ENCODE measurements at regions not wholly inside any gene's neighbourhood (a gene's known extent, or its start where the extent isn't known, plus 50 kb on each side); places are given as distances from the start of the nearest gene placed in this dataset.

DNA sequence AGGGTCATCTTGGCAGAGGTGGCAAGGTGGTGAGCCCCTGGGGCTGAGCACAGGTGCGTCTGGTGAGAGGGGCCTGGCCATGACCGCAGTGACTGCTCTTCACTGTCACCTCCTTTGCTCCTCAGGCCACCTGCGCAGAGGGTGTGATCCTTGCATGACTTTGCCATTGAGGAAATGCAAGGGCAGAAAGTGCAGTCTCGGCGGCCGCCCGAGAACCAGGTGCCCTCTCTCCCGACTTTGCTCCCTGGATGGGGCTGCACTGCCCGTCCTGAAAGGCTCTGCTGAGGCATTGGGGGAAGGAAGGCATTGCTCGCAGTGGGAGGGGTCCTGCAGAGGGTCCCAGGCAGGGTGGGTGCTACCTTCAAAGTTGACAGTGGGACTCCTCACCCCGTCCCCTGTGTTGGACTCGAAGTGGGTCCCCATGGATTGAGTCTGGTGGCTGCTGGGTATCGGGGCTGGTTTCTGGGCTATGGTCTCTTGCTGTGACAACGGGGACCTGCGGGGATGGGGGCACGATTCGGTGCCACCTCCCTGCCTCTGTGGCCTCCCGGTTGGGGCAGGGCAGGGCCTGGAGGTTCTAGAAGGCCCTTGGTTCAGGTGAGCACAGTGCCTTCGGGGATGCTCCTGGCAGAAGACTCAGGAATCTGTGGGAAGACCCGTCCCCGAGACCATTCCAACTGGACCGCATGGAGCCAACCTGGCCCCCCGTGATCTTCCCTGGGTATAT lies 1239.4 kb downstream of the BRD1 start:
- DNase-seq (ENCODE audit: insufficient read length, low spot score) = no peak
- no peak for FAIRE-seq
- TF ChIP-seq POLR2AphosphoS5 (IDR thresholded peaks at IDR 0.05; ENCODE audit: low read depth, low read length) (no peak), TAF1 (IDR thresholded peaks at IDR 0.05; ENCODE audit: low read depth, low read length) (no peak), SPI1 (IDR thresholded peaks at IDR 0.05; ENCODE audit: low read depth, low read length) (no peak), PAX5 (IDR thresholded peaks at IDR 0.05; ENCODE audit: insufficient read depth, low read length, severe bottlenecking) (no peak), POLR2A (IDR thresholded peaks at IDR 0.05; ENCODE audit: low read depth, low read length) (no peak), POU2F2 (IDR thresholded peaks at IDR 0.05; ENCODE audit: low read depth, low read length) (no peak)

DNA sequence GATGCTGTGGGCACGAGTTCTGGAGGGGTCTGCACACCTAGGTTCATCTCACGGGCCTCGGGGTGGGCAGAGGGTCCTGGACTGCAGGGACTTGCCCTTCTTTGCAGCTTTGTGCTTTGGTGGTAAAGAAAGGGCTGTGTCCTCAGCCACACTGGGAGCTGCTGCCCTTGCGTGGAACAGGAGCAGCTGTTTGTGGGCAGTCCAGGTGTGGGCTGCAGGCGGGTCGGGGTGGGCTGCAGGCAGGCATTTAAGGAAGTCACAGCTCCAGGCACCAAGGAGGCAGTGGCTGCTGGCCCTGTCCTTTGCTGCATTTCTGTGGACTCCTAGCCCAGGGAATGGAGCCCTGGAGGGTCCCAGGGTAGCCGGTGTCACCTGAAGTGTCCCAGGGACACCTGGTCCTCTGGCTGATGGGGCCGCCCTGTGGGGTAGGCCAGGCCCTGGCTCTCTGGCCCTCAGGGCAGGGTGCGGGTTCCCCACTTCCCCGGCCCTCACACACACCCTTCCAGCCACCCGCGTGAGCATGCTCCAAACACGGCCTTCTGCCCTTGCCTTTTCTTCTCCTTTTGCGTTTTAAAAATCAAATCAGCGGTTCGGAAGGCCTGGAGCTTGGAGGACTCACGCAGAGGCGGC lies 1240.3 kb downstream of the BRD1 start:
- DNase-seq (ENCODE audit: insufficient read length, low spot score) (no peak), FAIRE-seq (no peak)
- TF ChIP-seq POLR2AphosphoS5 (IDR thresholded peaks at IDR 0.05; ENCODE audit: low read depth, low read length) = no peak
- no peak for TF ChIP-seq POLR2A (IDR thresholded peaks at IDR 0.05; ENCODE audit: low read depth, low read length)
- no peak for TF ChIP-seq POU2F2 (IDR thresholded peaks at IDR 0.05; ENCODE audit: low read depth, low read length)
- TF ChIP-seq SPI1 (IDR thresholded peaks at IDR 0.05; ENCODE audit: low read depth, low read length) = no peak
- no peak for TF ChIP-seq TAF1 (IDR thresholded peaks at IDR 0.05; ENCODE audit: low read depth, low read length)
- TF ChIP-seq PAX5 (IDR thresholded peaks at IDR 0.05; ENCODE audit: insufficient read depth, low read length, severe bottlenecking) = no peak

DNA sequence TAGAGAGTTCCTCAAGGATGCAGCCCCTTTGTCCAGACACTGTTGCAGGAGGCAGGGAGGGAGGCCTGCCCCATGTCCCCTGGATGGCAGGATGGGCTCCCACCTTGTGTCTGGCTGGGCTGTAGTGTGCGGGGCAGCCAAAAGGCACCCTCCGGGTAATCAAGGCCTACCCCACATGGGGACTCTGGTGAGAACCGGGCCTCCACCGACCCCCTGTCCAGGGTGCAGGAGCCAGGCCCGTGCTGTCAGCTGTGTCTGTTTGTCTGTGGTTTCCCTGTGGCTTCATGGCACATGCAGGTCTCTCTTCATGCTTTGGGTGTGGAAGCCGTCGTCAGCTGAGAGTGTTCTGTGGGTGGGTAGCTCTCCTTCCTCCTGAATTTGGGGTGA lies 1240.9 kb downstream of the BRD1 start:
- DNase-seq (ENCODE audit: insufficient read length, low spot score) = no peak
- FAIRE-seq = no peak
- no peak for TF ChIP-seq POLR2AphosphoS5 (IDR thresholded peaks at IDR 0.05; ENCODE audit: low read depth, low read length)
- TF ChIP-seq PAX5 (IDR thresholded peaks at IDR 0.05; ENCODE audit: insufficient read depth, low read length, severe bottlenecking) = no peak
- TF ChIP-seq SPI1 (IDR thresholded peaks at IDR 0.05; ENCODE audit: low read depth, low read length) = no peak
- TF ChIP-seq POLR2A (IDR thresholded peaks at IDR 0.05; ENCODE audit: low read depth, low read length) = no peak
- TF ChIP-seq TAF1 (IDR thresholded peaks at IDR 0.05; ENCODE audit: low read depth, low read length) = no peak
- TF ChIP-seq POU2F2 (IDR thresholded peaks at IDR 0.05; ENCODE audit: low read depth, low read length) = no peak

DNA sequence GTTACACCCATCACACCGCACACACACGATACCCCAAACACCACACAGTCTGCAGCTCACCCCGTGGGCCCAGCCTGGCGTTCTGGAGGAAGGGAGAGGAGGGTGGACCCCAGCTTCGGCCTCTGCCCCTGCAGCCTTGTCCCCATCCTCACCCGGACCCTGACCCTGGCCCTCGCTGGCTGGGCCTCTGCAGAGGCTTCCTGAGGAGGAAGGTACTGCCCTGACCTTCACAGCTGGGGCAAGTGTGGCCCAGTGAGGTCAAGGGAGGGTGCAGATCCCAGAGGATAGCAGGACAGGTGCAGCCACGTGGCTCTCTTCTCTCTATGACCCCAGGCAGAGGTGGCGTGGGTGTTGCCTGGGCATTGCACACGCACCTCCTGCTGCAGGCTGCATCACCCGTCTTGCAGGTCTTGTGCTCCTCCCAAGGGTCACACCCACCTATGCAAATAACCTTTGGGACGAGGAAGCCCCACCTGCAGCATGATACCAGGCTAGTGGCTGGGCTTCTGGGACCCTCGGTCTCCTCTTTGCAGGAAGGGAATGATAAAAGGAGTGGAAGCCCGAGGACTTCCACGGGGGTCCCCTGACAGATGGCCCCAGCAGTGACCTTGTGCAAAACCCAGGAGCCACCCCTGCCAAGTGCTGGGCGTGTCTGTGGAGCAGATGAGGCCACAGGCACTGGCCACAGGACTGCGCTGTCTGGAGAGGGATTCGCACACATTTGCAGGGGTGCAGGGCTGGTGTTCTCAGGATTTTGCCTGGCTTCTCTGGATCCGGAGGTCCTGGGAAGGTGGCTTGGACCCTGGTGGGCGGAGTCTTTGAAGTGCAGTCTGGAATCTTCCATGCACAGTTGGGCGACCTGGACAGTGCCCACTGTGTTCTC lies 1241.5 kb downstream of the BRD1 start:
- no peak for DNase-seq (ENCODE audit: insufficient read length, low spot score)
- no peak for TF ChIP-seq SPI1 (IDR thresholded peaks at IDR 0.05; ENCODE audit: low read depth, low read length)
- no peak for TF ChIP-seq POU2F2 (IDR thresholded peaks at IDR 0.05; ENCODE audit: low read depth, low read length)
- no peak for TF ChIP-seq PAX5 (IDR thresholded peaks at IDR 0.05; ENCODE audit: insufficient read depth, low read length, severe bottlenecking)
- TF ChIP-seq TAF1 (IDR thresholded peaks at IDR 0.05; ENCODE audit: low read depth, low read length) = no peak
- no peak for TF ChIP-seq POLR2AphosphoS5 (IDR thresholded peaks at IDR 0.05; ENCODE audit: low read depth, low read length)
- no peak for TF ChIP-seq POLR2A (IDR thresholded peaks at IDR 0.05; ENCODE audit: low read depth, low read length)
- FAIRE-seq = no peak

DNA sequence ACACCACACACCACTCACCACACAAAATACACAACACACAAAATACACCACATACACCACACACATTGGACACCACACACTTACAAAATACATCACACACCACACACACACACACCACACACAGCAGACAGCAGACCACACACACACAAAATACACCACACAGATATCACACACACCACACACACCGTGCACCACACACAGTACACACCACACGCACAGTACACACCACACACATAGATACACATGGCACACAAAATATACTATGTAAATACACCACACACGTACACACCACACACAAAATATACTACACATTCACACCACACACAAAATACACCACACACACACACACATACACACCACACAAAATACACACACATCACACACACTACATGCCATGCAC lies 1243.5 kb downstream of the BRD1 start:
- DNase-seq (ENCODE audit: insufficient read length, low spot score) = no peak
- TF ChIP-seq PAX5 (IDR thresholded peaks at IDR 0.05; ENCODE audit: insufficient read depth, low read length, severe bottlenecking) = no peak
- TF ChIP-seq POLR2AphosphoS5 (IDR thresholded peaks at IDR 0.05; ENCODE audit: low read depth, low read length) = no peak
- no peak for TF ChIP-seq TAF1 (IDR thresholded peaks at IDR 0.05; ENCODE audit: low read depth, low read length)
- no peak for TF ChIP-seq POU2F2 (IDR thresholded peaks at IDR 0.05; ENCODE audit: low read depth, low read length)
- no peak for TF ChIP-seq SPI1 (IDR thresholded peaks at IDR 0.05; ENCODE audit: low read depth, low read length)
- no peak for TF ChIP-seq POLR2A (IDR thresholded peaks at IDR 0.05; ENCODE audit: low read depth, low read length)
- no peak for FAIRE-seq

DNA sequence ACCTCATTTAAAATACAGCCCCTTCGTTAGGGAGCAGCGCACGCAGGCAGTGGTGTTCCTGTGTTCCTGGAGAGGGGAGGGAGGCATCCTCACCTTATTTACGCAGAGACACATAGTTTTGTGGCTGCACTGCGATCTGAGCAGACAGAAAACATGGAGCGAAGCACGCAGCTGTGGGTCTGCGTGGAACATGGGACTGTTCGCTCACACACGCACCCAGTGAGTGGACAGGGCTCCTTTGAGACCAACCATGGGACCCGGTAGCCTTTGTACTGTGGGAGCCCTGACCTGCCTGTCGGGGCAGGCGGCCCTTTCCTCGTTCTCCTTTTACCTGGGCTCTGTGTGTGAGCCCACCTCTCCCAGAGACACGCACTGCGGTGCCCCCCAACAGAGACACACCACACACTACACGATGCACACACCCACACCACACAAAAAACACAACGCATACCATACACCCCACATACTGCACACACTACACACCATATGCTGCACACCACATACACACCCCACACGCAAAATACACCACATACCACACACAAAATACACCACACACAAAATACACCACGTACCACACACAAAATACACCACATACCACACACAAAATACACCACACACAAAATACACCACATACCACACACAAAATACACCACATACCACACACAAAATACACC lies 1245.7 kb downstream of the BRD1 start:
- DNase-seq (ENCODE audit: insufficient read length, low spot score) (no peak), FAIRE-seq (no peak)
- TF ChIP-seq POLR2A (IDR thresholded peaks at IDR 0.05; ENCODE audit: low read depth, low read length) = no peak
- no peak for TF ChIP-seq PAX5 (IDR thresholded peaks at IDR 0.05; ENCODE audit: insufficient read depth, low read length, severe bottlenecking)
- TF ChIP-seq POLR2AphosphoS5 (IDR thresholded peaks at IDR 0.05; ENCODE audit: low read depth, low read length) = no peak
- no peak for TF ChIP-seq SPI1 (IDR thresholded peaks at IDR 0.05; ENCODE audit: low read depth, low read length)
- no peak for TF ChIP-seq TAF1 (IDR thresholded peaks at IDR 0.05; ENCODE audit: low read depth, low read length)
- TF ChIP-seq POU2F2 (IDR thresholded peaks at IDR 0.05; ENCODE audit: low read depth, low read length) = no peak

DNA sequence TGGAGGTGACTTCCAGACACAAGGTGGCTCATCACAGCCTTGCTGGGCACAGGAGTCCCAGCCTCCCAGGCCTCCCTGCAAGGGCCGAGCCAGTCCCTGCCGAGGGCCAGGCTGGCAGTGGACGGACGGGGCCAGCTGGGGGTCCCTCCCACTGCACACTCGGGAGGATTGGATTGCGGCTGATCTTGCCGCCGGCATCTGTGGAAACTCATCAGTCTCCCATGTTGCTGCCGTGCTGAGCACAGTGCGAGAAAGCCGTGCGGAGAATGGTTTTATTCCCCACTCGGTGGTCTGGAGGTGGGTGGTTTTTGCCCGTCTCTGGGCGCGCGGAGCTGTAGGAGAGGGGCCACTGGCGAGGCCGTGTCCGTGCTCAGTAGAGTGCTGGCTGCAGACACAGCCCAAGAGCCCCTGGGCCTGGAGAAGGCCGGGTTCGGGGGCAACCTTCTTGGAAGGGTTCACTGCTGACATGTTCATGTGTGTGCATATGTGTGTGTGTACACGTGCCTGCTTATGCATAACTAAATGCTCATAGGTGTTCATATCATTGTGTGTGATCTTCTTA lies 1246.4 kb downstream of the BRD1 start:
- TF ChIP-seq POLR2AphosphoS5 (IDR thresholded peaks at IDR 0.05; ENCODE audit: low read depth, low read length) (no peak), PAX5 (IDR thresholded peaks at IDR 0.05; ENCODE audit: insufficient read depth, low read length, severe bottlenecking) (no peak), POU2F2 (IDR thresholded peaks at IDR 0.05; ENCODE audit: low read depth, low read length) (no peak), TAF1 (IDR thresholded peaks at IDR 0.05; ENCODE audit: low read depth, low read length) (no peak), POLR2A (IDR thresholded peaks at IDR 0.05; ENCODE audit: low read depth, low read length) (no peak)
- DNase-seq (ENCODE audit: insufficient read length, low spot score) (no peak), FAIRE-seq (no peak)

DNA sequence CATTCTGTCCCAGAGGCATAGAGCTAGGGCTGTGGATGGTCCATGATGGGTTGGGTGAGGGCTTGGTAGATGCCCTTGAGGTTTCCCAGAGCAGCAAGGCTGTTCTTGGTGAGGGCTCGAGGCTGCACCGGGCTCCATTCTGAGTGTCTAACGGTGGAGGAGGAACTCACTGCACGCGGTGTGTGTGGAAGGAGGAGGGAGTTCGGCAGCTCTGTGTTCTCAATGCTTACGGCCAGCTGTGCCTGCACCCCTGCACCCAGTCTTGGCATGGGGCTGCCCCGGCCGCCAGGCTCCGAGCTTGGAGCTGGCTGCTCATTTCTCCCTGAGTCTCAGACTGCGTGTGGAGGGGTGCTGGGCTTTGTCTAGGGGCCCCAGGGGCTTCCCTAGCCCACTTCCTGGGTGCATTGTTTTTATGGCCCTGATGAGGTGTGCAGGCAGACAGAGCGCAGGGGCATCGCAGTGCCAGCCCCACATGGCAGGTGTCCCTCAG lies 1247.1 kb downstream of the BRD1 start:
- FAIRE-seq (no peak), DNase-seq (ENCODE audit: insufficient read length, low spot score) (no peak)
- no peak for TF ChIP-seq POU2F2 (IDR thresholded peaks at IDR 0.05; ENCODE audit: low read depth, low read length)
- TF ChIP-seq POLR2AphosphoS5 (IDR thresholded peaks at IDR 0.05; ENCODE audit: low read depth, low read length) = no peak
- no peak for TF ChIP-seq SPI1 (IDR thresholded peaks at IDR 0.05; ENCODE audit: low read depth, low read length)
- TF ChIP-seq PAX5 (IDR thresholded peaks at IDR 0.05; ENCODE audit: insufficient read depth, low read length, severe bottlenecking) = no peak
- no peak for TF ChIP-seq TAF1 (IDR thresholded peaks at IDR 0.05; ENCODE audit: low read depth, low read length)
- no peak for TF ChIP-seq POLR2A (IDR thresholded peaks at IDR 0.05; ENCODE audit: low read depth, low read length)

Data from GM12891 (cell line).